HG03342 (cell line): ENCODE measurements at regions not wholly inside any gene's neighbourhood (a gene's known extent, or its start where the extent isn't known, plus 50 kb on each side); places are given as distances from the start of the nearest gene placed in this dataset.
A peak's percentile ranks its signal among the peaks of the same experiment; 100 is the strongest.
"Not testable (repeated sequence)": the region's sequence is repeated elsewhere in the genome, so short reads cannot be mapped to it uniquely, and the experiment has no call there.

Experiments used
- ATAC-seq: cut with Tn5 transposase; IDR thresholded peaks from one replicate; pipeline ENCODE4 v1.9.1; 2021; ENCODE audit warnings: mild to moderate bottlenecking, moderate library complexity; ENCODE audit not compliant: unreplicated experiment

DNA sequence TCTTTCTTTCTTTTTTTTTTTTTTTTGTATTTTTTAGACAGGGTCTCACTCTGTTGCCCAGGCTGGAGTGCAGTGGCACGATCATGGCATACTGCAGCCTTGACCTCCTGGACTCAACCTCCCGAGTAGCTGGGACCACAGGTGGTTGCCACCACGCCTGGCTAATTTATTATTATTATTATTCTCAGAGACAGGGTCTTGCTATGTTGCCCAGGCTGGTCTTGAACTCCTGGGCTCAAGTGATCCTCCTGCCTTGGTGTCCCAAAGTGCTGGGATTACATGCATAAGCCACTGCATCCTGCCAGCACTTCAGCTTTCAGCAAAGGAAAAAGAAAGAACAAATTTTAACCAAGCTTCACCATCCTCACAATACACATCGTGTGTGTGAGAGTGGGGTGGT lies 97.9 kb upstream of the SERBP1 start:
- no peak for ATAC-seq

DNA sequence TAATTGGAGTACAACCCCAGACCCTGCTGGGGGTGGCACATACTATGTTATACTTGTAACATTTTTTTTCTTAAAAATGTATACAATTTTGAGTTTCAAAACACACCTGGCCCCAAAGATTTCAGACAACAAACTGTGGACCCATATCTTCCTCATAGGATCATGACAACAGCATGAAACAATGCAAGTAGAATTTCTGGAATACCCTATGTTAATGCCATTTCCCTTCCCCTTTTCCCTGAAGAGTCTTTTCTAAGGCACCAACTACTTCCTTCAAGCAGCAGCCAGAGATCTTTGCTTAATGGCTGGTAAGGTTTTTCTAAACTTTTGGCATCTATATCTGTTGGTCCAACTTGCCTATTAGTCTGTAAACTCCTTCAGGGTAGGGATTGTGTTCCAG lies 99.9 kb upstream of the SERBP1 start:
- ATAC-seq: no peak

DNA sequence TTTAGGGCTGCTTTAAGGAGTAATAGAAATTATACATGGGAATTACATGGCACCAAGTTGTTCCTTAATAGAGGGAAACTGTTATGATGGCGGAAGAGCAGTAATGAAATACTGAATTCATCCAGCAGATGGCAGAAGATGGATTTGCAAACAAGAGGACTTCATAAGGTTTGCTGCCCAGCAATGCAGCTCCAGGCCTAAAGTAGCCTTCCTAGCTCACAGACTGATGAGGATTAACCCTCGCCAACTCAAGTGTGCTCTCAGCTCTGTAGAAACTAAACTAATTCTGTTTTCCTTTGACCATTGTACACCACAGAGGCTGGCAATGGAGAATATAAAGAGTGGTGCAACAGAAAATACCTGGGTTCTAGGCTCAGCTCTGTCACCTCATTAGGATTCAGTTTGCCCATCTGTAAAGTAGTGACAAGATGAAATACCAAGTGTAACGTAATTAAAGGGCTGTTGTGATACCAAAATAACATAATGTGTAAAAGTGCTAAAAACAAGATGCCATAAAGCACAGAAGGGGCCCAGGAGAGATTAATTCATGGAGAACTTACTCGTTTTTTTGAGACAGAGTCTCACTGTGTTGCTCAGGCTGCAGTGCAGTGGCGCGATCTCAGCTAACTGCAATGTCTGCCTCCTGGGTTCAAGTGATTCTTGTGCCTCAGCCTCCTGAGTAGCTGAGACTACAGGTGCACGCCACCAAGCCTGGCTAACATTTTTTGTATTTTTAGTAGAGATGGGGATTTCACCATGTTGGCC lies 102.4 kb upstream of the SERBP1 start:
- peak; percentile 71 for ATAC-seq

DNA sequence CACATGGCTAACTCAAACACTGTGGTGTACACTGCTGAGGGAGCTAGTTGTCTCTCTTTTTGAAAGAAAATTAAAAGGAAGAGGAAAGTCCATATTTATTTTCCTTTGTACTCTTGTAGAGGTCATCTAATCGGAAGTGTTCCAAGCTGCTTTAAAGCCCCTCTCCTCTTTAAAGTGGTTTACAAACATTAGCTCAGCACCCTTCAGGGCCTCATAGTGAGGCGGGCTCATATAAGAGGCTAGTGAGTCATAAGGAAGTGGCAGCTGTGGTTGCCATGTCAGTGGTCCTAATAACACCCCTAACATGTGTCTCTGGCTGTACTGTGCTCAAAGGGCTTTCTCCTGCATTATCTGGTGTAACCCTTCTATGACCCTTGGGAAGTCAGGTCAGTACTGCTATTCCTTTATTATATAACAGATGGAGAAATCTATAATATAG lies 104.4 kb upstream of the SERBP1 start:
- peak; percentile 42 for ATAC-seq

DNA sequence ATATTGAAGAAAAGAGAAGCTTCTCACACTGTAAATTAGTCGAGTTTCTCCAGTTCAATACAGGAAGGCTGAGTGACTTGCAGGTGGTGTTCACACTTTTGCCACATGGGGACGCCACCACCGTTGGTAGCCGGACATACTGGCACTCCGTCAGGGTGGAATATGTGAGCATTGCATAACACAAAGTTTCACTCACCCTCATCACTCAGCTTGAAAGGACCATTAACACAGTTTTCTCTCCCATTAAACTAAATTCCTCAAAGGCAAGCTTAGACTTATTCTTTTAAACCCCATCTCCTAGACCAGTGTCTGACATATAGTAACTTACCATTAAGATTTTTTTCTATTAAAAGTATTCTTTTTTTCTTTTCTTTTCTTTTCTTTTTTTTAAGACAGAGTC lies 105.3 kb upstream of the SERBP1 start:
- ATAC-seq: peak; percentile 79

DNA sequence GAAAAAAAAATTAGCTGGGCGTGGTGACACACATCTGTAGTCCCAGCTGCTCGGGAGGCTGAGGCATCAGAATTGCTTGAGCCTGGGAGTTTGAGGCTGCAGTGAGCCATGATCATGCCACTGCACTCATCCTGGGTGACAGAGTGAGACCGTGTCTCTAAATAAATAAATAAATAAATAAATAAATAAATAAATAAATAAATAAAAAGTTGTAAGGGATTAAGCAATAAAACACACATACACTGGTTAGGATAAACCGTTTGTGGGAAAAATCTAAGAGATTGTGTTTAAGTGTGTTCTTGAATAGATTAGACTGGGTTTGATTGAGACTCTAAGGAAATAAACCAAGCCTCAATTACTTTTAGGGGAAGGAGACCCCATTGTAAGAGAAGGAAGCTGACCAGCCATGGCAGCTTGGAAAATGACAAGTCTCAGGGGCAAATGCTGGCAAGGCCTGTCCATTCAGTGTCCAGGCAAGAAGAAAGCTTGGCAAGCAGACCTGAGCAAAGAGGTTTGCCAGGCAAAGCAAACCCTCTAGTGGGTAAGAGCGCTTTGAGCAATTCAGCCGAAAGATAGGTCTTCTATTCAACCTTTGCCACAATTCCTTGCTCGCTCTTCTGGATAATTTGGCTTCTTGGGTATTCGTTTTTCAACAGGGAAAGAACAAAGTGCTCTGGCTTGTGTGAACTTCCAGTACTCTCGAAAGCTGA lies 106.9 kb upstream of the SERBP1 start:
- ATAC-seq: no peak

DNA sequence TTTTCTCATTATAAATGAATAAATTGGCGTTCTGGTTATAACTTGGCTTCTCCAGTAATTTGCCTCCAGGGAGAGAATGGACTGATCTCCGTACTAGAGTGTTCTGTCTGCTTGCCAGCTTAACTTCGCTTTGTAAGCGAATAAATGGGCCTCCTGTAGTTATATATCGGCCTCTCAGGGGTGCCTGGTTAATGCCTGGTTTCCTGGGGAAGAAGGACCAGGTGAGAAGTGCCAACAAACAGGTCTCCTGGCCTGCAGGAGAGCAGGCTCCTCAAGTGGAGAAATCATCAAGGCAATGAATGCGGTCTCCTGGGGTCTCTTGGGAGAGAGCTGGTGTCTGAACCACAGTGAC lies 107.4 kb upstream of the SERBP1 start:
- ATAC-seq: no peak

- ATAC-seq: no peak
Measured at GRCh38 chr1:67540025-67540732, 110.0 kb upstream of the SERBP1 start.

DNA sequence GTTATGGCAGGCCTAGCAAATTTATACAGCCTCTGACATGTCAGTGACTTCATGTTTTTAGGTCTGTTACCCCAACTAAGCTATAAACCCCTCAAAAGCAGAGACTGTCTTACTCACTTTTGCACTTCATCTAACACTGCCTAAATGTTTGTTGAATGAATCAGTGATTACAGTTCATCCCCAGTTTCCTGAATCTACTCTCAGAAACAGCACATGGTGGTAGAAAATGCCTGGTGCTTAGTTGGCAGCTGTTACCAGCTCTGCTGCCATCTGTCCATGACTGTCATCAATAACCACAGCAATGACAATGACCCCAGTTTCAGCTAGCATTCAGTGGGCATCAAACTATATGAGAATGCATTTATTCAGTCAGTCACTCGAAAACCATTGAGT lies 110.5 kb upstream of the SERBP1 start:
- no peak for ATAC-seq

DNA sequence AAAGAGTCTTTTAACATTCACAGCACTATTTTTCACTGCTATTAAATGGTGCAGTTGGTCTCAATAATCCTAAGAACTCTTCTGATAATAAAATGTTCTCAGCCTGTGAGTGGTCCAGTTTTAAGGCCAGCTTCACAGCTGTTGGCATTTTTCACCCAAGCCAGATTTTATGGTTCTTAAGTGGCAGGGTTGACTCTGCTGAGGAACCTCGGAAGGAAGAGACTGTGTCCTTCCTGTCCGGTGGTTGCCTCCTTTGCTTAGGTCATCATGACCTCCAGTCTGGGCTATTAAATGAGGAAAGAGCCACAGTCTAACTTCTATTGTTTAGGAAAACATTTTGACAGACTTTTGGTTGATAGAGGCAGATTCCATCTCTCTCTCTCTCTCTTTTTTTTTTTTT lies 112.5 kb upstream of the SERBP1 start:
- no peak for ATAC-seq

GRCh38 chr1:67544921-67545320 lies 114.7 kb upstream of the SERBP1 start:
- no peak for ATAC-seq

GRCh38 chr1:67545364-67545763 lies 115.2 kb upstream of the SERBP1 start:
- ATAC-seq: no peak

DNA sequence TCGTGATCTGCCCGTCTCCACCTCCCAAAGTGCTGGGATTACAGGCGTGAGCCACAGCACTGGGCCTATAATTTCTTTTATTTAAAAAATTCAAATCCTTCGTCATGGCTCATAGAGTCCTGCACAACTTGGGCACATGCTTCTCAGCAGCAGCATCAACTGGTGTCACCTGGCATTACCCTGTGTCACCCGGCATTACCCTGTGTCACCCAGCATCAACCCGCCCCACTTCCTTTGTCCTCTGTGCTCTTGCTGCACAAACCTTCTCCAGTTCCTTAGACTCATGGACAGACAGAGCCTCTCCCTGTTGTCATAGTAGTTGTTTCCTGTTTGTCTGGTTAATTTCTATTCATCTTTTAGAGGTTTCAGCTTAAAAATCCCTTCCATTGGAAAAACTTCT lies 121.2 kb upstream of the SERBP1 start:
- no peak for ATAC-seq

DNA sequence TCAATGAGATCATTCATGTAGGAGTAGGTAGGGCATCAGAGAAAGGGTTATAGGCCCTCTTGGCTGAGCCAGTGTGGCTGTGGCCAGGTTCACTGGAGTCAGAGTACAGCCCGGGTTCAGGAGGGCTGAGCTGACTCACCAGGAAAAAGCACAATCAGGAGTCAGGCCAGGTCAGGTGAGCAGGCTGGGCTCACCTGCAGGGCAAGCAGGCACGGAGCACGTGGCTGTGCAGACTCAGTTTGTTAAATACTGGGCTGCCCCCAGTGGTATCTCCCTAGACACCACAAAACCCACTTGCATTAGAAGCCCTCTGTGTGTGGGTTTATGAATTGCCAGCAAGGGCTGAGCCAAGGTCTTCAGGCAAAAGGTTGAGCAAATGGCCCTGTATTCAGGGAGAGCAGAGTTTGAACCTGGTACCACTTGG lies 122.1 kb upstream of the SERBP1 start:
- ATAC-seq: no peak

- ATAC-seq: not testable (repeated sequence)
Measured at GRCh38 chr1:67554204-67554603, 124.0 kb upstream of the SERBP1 start.

DNA sequence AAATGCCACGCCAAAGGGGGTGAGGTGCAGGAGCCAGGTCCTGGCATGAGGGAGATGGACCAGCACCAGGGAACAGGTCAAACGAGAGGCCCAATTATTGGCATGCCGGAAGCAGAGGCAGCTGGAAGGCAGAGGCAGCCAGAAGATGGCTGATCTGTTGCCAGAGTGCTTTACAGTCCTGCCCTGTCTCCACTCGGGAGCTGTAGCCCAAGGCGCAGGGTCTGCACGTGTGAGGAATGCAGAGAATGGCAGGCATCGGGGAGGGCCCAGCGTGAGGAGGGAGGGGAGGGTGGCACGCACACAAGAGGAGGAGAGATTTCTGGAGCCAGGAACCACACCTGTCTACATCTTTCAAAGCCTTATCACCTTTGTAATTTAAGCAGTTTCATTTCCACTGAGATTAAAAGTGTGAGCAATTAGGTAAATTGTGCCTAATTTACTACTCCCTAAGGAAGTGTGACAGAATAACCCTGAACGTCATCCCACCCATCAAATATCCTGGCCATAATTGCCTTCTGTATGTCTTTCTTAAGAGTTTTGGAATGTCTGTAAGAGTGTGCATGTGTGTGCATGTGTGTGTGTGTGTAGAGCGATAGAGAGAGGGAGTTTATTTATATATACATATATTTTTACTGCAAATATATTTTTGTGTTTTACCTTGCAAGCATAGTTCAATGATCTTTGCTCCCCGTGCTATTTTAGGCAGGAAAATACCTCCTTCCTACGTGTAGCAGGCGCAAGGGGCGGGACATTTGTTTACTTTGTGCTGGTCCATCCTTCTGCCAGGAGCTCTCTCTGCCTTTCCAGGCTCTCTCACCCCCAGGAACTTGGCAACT lies 125.5 kb upstream of the SERBP1 start:
- ATAC-seq: no peak

- ATAC-seq: no peak
Measured at GRCh38 chr1:67556297-67556900, 126.2 kb upstream of the SERBP1 start.

- no peak for ATAC-seq
Measured at GRCh38 chr1:67557696-67558448, 127.1 kb upstream of the GADD45A start.

GRCh38 chr1:67558449-67559193 lies 126.4 kb upstream of the GADD45A start:
- no peak for ATAC-seq
